ENCODE measurements at regions not wholly inside any gene's neighbourhood (a gene's known extent, or its start where the extent isn't known, plus 50 kb on each side); places are given as distances from the start of the nearest gene placed in this dataset.

- FAIRE-seq (no peak), DNase-seq (ENCODE audit: low spot score in 2 of 2) (no peak)
Observed at GRCh38 chr2:234218266-234219045, 168.0 kb downstream of the SPP2 start.

DNA sequence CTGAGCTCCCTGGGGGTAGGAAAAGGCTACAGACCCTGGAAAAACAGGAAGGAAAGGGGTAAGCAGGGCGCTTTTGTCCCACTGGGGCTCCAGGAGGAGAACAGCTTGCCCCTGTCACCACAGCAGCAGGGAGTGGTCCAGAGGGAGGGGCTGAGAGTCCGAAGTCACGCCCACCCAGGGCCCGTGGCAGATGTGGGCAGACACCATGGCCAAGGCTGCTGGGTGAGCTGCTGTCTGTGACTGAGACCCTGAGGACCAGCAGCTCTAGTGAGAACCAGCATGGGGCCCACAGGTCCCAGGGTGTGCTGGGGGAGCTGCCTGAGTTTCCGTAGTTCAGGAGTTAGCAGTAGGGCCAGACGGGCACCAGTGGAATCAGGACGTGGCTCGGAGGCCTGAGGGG lies 162.0 kb downstream of the SPP2 start:
- FAIRE-seq (no peak), DNase-seq (ENCODE audit: low spot score in 2 of 2) (no peak)

DNA sequence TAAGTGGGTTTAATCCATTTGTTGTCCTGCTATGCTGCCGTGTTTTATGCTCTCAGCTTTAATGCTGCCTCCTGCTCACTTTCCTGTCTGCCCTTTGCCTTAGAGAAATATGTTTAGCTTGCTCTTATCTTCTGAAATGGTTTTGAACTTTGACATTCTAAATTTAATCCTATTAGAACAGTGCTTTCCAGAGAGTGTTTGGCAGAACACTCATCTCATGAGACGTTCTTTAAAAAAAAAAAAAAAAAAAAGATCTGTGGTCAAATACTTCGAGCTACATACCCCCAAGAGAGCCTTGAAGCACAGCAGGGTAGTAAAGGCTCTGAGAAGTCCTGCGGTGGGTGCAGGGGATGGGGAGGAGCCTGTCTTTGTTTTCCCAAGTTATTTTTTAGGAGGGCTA lies 161.3 kb downstream of the SPP2 start:
- DNase-seq (ENCODE audit: low spot score in 2 of 2) (no peak), FAIRE-seq (no peak)

GRCh38 chr2:234206738-234207137 lies 156.2 kb downstream of the SPP2 start:
- no peak for DNase-seq (ENCODE audit: low spot score in 2 of 2)

DNA sequence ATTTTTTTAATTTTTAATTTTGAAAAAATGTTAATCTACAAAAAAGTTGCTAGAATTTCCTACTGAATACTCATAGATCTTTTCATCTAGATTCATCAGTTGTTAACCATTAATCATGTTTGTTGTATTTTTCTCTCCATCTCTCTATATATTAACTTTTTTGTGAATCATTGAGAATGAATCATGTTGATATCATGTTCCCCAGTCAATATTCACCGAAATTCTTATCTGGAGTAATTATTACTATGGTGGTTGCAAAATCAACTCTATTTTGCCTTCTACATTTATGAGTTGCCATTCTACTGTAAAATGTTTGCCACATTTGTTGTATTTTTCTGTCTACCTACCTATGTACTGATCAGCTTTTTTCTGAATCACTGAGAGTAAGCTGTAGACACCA lies 154.0 kb downstream of the SPP2 start:
- no peak for DNase-seq (ENCODE audit: low spot score in 2 of 2)
- peak; percentile 71 for FAIRE-seq

More at GRCh38 chr2:234206738-234207137, 156.2 kb downstream of the SPP2 start:
- FAIRE-seq = no peak

- FAIRE-seq (no peak), DNase-seq (ENCODE audit: low spot score in 2 of 2) (peak in 1 of 2 donors; percentile 21)
Observed at GRCh38 chr2:234203135-234203984, 152.9 kb downstream of the SPP2 start.

GRCh38 chr2:234202601-234203000 lies 152.1 kb downstream of the SPP2 start:
- no peak for FAIRE-seq
- no peak for DNase-seq (ENCODE audit: low spot score in 2 of 2)

- DNase-seq (ENCODE audit: low spot score in 2 of 2) (no peak), FAIRE-seq (no peak)
Observed at GRCh38 chr2:234199996-234200395, 149.5 kb downstream of the SPP2 start.

GRCh38 chr2:234198976-234199375 lies 148.5 kb downstream of the SPP2 start:
- FAIRE-seq = no peak

DNA sequence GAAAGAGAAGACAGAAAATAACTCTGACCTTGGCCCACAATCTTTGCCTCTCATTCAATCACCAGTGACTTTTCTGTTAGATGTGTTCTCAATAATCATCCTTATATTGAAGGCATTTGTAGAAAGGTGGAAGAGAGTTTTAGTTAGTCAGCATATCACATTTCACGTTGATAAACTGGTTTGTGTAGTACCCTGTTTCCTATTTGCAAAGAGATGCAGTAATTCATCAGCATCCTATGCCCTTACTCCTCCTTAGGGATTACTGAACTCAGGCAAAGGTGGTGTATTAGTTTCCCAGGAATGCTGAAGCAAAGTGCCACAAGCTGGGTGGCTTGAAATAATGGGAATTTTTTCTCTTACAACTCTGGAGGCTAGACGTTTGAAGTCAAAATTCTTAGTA lies 145.0 kb downstream of the SPP2 start:
- FAIRE-seq = no peak
- no peak for DNase-seq (ENCODE audit: low spot score in 2 of 2)

More at GRCh38 chr2:234198976-234199375, 148.5 kb downstream of the SPP2 start:
- no peak for DNase-seq (ENCODE audit: low spot score in 2 of 2)

GRCh38 chr2:234193977-234194563 lies 143.6 kb downstream of the SPP2 start:
- FAIRE-seq (no peak), DNase-seq (ENCODE audit: low spot score in 2 of 2) (no peak)

GRCh38 chr2:234191819-234192407 lies 141.4 kb downstream of the SPP2 start:
- DNase-seq (ENCODE audit: low spot score in 2 of 2) (no peak), FAIRE-seq (no peak)

DNA sequence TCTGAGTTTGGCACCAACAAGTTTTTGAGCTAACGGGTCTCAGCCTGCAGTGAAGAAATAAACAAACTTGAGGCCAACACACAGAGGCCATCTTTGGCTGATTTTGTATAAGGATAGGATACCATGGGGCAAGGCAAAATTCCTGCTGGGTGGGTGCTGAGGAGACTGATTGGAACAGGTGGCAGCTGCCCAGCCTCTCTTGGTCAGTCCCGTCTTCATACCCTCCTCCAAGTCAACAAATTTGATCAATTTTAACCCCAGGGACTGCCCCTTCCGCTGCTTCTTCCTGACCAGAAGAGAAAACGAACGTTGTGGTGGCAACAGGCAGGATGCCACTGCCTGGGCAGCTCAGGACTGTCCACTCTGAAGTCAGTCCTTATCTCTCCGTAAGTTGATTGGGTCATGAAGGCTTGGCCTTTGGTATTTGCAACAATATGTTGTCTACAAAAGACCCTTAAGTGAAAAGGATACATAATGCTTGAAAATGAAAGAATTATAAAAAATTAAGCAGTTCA lies 139.3 kb downstream of the SPP2 start:
- DNase-seq (ENCODE audit: low spot score in 2 of 2) = no peak

GRCh38 chr2:234189230-234189629 lies 138.7 kb downstream of the SPP2 start:
- no peak for DNase-seq (ENCODE audit: low spot score in 2 of 2)
- FAIRE-seq = no peak

More for the DNA sequence above, 139.3 kb downstream of the SPP2 start:
- no peak for FAIRE-seq

DNA sequence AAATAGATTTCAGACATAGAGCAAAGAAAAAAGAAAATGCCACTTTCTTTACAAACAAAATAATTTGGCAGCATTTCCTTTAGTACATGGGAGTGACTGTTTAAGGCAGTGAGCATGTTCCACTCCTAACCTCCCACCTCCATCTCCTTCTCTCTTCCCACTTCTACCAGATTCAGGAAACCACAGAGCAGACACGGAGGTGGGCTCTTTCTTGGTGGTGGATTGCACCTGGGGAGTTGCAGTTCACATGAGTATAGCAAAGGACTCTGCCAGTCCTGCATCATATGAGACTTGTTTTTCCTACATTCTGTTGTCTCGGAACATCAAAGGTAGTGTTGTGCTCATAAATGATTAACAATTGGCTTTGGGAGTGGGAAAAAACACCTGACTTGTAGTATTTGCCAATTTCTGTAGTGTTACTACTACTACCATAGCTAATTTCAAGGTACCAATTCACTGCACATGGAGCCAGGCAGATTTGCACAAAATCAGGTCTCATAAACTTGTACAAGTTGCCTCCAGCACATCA lies 137.2 kb downstream of the SPP2 start:
- DNase-seq (ENCODE audit: low spot score in 2 of 2) (no peak), FAIRE-seq (no peak)

- no peak for FAIRE-seq
- DNase-seq (ENCODE audit: low spot score in 2 of 2) = no peak
Observed at GRCh38 chr2:234181121-234181520, 130.6 kb downstream of the SPP2 start.

DNA sequence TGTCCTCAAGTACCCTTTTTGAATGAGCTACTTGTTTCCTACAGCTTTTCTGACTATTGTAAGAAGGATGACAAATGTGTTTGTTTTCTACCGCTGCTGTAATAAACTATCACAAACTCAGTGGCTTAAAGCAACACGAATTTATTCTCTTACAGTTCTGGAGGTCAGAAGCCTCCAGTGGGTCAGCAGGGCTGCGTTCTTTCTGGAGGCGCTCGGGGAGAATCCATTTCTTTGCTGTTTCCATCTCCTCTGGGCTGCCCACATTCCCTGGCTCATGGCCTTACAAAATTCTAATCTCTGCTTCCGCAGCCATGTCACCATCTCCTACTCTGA lies 128.5 kb downstream of the SPP2 start:
- DNase-seq (ENCODE audit: low spot score in 2 of 2) (no peak), FAIRE-seq (no peak)

DNA sequence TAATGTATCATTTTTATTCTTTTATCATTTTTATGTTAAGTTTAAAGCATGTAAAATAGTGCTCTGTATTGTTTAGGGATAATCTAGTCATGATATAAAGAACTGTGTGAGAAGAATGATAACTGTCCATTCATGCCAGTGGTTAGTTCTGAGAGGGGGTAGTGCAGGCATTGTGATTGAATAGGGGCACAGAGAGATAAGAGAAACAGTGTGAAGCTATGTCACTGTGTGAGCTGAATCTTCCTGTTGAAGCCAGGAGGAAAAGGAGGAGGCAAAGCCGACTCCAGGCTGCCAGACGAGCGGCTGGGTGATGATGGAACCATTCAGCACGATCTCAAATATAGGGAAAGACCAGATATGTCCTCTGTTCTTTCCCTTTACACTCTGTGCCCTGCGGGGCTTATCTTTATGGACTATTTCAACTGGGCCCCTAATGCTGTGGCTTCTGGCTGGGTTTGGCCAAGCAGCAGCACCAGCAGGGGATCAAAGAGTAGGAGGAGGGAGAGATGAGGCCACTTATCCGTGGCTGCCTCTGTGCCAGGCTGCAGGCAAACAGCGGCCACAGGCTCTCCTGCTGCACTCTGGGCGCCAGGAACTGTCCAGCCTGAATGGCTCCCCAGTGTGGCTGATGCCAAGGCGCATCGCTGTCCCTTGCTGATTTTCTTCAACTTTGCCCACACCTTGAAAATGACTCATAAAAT lies 128.0 kb downstream of the SPP2 start:
- DNase-seq (ENCODE audit: low spot score in 2 of 2) (no peak), FAIRE-seq (no peak)

GRCh38 chr2:234175649-234176048 lies 125.1 kb downstream of the SPP2 start:
- no peak for DNase-seq (ENCODE audit: low spot score in 2 of 2)
- FAIRE-seq = no peak

DNA sequence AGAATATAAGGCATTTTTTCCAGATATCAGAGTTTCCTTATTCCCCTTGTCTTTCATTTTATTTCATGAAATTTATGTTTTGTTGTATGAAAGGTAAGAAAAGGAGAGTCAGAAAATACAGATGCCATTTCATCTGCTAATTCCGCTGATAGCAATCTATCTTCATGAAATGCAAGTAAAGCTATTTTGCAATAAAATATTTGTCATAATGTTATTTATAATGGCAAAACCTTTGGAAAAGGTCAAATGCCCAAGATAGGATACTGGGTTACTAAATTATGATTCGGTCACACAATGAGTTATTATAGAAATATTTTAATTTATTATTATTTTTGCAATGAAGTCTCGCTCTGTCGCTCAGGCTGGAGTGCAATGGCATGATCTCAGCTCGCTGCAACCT lies 124.2 kb downstream of the SPP2 start:
- DNase-seq (ENCODE audit: low spot score in 2 of 2) (no peak), FAIRE-seq (no peak)
